ENCODE measurements at regions not wholly inside any gene's neighbourhood (a gene's known extent, or its start where the extent isn't known, plus 50 kb on each side); places are given as distances from the start of the nearest gene placed in this dataset.
"Not testable (repeated sequence)": the region's sequence is repeated elsewhere in the genome, so short reads cannot be mapped to it uniquely, and the experiment has no call there.

- no peak for DNase-seq (ENCODE audit: low read depth, low spot score)
These were observed 386.1 kb downstream of the SEC23A start for GRCh38 chr14:38716926-38717325.

DNA sequence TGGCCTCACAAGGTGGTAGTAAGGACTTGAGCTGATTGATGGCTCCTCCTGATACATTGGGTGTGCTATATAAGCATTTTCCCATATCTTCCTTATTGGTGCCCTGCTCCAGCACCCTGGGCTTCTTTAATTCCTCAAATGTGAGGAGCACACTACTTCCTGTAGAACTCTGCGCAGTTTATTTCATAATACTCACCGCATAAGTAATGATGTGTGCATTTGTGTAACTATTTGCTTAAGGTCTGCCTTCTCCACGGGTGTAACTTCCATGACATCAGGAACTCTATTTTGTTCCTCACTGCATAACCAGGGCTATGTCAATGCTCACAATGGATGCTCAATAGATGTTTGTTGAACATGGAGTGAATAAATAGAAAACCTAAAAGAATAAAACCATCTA is 392.2 kb downstream of the SEC23A start:
- no peak for DNase-seq (ENCODE audit: low read depth, low spot score)

- DNase-seq (ENCODE audit: low read depth, low spot score), result no peak
These were observed 392.8 kb downstream of the SEC23A start for GRCh38 chr14:38710196-38710595.

DNA sequence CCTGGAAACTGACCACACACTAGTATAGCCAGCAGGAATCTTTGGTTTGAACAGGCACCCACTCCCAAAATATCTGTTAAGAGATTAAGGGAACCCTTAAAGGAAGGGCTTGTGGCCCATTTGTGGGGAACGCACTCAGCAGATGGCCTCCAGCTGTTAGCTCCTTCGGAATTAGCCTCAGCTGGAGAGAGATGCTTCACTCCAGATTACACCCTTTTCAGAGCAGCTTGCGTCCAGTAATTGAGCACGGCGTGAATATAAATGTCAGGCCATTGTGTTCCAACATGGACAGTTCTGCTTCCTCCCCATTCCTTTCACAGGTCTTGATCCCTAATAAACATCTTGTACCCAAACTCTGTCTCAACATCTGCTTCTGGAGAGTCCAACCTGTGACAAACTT is 397.8 kb downstream of the SEC23A start:
- DNase-seq (ENCODE audit: low read depth, low spot score), result no peak

DNA sequence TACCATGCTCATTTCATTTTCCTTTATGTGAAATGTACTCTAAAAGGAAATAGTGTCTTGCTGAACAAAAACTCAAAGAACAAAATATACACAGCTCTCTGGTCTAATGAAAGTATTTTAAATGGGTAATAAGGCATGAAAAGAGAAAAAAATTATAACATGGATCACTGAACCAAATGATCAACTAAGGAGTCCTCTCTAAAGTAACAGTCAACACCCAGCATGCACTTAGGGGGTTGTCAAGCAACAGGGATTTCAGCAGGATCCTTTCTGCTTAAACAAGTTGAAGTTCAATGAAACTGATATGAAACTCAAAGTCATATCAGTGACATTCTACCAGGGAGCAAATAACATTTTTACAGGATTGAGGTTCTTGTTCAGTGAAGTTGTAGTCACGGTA is 398.8 kb downstream of the SEC23A start:
- DNase-seq (ENCODE audit: low read depth, low spot score), result no peak

DNA sequence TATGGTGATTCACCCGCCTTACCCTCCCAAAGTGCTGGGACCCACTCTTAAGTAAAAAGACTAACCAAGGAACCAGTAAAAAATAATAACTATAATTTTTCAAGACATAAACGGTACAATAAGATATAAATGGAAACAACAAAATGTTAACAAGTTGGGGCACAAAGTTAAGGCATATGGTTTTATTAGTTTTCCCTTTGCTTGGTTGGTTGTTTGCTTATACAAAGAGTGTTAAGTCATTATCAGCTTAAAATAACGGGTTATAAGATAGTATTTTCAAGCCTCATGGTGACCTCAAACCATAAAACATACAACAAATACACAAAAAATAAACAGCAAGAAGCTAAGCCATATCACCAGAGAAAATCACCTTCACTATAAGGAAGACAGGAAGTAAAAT is 406.1 kb downstream of the SEC23A start:
- no peak for DNase-seq (ENCODE audit: low read depth, low spot score)

- DNase-seq (ENCODE audit: low read depth, low spot score), result no peak
These were observed 409.6 kb downstream of the SEC23A start for GRCh38 chr14:38693423-38693822.

- DNase-seq (ENCODE audit: low read depth, low spot score), result no peak
These were observed 413.1 kb upstream of the CLEC14A start for GRCh38 chr14:38669027-38669426.

- DNase-seq (ENCODE audit: low read depth, low spot score), result no peak
These were observed 407.5 kb upstream of the CLEC14A start for GRCh38 chr14:38663382-38663781.

GRCh38 chr14:38662781-38663180 is 406.9 kb upstream of the CLEC14A start:
- DNase-seq (ENCODE audit: low read depth, low spot score), result no peak

DNA sequence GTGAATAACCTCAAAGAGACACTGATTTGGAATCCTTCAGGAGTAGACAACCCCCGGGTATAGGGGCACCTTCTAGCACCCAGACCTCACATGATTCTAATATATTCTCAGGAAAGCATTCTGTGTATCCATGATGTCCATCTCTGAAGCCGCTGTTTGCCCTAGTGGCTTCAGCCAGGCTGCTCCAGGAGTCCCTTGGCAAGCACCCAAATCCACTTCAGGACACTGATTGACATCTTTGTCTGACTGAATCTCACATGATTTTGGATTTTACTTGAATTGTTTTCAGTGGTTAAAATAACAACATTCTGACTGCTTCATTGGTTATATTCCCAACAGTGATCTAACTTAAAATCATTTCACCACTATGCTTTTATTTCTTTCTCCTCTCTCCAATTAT is 390.5 kb upstream of the CLEC14A start:
- no peak for DNase-seq (ENCODE audit: low read depth, low spot score)

- not testable (repeated sequence) for DNase-seq (ENCODE audit: low read depth, low spot score)
These were observed 379.0 kb upstream of the CLEC14A start for GRCh38 chr14:38634913-38635312.

GRCh38 chr14:38629412-38629811 is 373.5 kb upstream of the CLEC14A start:
- DNase-seq (ENCODE audit: low read depth, low spot score), result no peak

DNA sequence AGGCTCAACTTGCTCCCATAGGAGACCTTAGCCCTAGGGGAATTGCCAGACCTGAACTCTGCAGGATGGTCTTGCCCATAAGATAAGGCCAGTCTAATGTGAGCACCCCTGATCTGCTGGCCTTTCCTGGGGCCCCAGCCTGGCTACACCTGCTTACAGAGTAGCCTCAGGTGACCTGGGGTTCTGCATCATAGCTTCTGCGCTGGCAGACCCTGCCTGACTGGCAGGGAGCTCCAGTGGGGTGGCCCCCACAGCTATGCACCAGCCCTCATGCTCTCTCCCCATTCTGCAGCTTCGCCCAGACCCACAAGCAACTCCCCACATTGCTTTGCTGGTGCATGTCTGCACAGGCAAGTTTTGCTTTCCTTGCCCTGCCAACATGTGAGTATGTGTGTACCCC is 371.3 kb upstream of the CLEC14A start:
- DNase-seq (ENCODE audit: low read depth, low spot score), result no peak

DNA sequence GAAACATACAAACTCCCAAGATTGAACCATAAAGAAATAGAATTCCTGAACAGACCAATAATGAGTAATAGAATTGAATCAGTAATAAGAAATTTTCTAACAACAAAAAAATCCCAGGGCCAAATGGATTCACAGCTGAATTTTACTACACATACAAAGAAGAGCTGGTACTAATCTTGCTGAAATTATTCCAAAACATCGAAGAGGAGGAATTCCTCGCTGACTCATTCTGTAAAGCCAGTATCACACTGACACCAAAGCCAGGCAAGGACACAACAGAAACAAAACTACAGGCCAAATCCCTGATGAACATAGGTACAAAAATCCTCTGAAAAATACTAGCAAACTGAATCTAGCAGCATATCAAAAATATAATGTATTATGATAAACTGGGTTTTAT is 367.8 kb upstream of the CLEC14A start:
- DNase-seq (ENCODE audit: low read depth, low spot score), result no peak

DNA sequence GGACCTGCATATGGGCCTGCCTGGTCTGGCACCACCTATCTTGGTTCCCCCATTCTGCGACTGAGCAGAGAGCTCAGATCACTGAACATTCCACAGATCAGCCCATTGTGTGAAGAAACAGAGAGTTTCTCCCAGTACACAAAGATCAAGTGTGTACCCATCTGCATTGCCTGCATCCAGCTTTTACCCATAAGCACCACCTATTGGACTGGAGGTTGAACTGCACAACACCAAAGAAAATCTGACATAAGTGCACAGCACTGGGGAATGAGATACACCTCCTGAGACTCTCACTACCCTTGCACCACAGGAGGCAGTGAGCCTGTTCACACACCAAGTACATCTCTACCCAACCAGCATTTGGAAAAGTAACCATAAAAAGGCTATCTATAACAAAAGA is 362.6 kb upstream of the CLEC14A start:
- no peak for DNase-seq (ENCODE audit: low read depth, low spot score)

GRCh38 chr14:38616959-38617358 is 361.1 kb upstream of the CLEC14A start:
- no peak for DNase-seq (ENCODE audit: low read depth, low spot score)

GRCh38 chr14:38611928-38612327 is 356.0 kb upstream of the CLEC14A start:
- no peak for DNase-seq (ENCODE audit: low read depth, low spot score)

GRCh38 chr14:38608244-38608643 is 352.4 kb upstream of the CLEC14A start:
- no peak for DNase-seq (ENCODE audit: low read depth, low spot score)

- no peak for DNase-seq (ENCODE audit: low read depth, low spot score)
These were observed 349.6 kb upstream of the CLEC14A start for GRCh38 chr14:38605193-38606114.

DNA sequence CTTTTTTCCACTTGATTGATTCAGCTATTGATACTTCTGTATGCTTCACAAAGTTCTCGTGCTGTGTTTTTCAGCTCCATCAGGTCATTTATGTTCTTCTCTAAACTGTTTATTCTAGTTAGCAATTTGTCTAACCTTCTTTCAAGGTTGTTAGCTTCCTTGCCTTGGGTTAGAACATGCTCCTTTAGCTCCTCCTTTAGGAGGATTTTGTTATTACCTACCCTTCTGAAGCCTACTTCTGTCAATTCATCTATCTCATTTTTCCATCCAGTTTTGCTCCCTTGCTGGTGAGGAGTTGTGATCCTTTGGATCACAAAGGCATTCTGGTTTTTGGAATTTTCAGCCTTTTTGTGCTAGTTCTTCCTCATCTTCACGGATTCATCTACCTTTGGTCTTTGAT is 344.7 kb upstream of the CLEC14A start:
- DNase-seq (ENCODE audit: low read depth, low spot score), result not testable (repeated sequence)

- DNase-seq (ENCODE audit: low read depth, low spot score), result no peak
These were observed 337.6 kb upstream of the CLEC14A start for GRCh38 chr14:38593476-38593875.

GRCh38 chr14:38592764-38593442 is 337.0 kb upstream of the CLEC14A start:
- no peak for DNase-seq (ENCODE audit: low read depth, low spot score)
